ENCODE measurements at regions not wholly inside any gene's neighbourhood (a gene's known extent, or its start where the extent isn't known, plus 50 kb on each side); places are given as distances from the start of the nearest gene placed in this dataset.

GRCh38 chr5:157993201-157993600, 134.3 kb upstream of the CLINT1 start:
- peak in 1 of 3 donors; percentile 7 for DNase-seq
- Histone ChIP-seq H3K27me3 (ENCODE audit: control insufficient read depth in 2 of 2, insufficient read depth in 2 of 2, low read length in 2 of 2) (no peaks in the 10 kb centered on the region), H3K4me2 (replicated peaks; ENCODE audit: extremely low read depth, low read length, poor library complexity, severe bottlenecking) (no peak overlapping the region), H3K79me2 (ENCODE audit: insufficient read depth, low read length) (no peaks in the 10 kb centered on the region), H3K4me1 (ENCODE audit: control insufficient read depth in 1 of 2, insufficient read depth in 2 of 2, low read length in 2 of 2) (peaks cover 0 to 4% of the 10 kb centered on the region in 2 donors), H4K20me1 (ENCODE audit: insufficient read depth, low read length) (no peaks in the 10 kb centered on the region), H2AFZ (ENCODE audit: insufficient read depth, low read depth, low read length, poor library complexity, severe bottlenecking) (no peak overlapping the region), H3K27ac (ENCODE audit: low read depth in 1 of 2, low read length in 2 of 2) (no peak overlapping the region), H3K9me3 (replicated peaks in 1 of 2; ENCODE audit: control insufficient read depth in 1 of 2, insufficient read depth in 1 of 2, low read length in 2 of 2) (no peaks in the 10 kb centered on the region), H3K9ac (ENCODE audit: insufficient read depth, low read length, poor library complexity, severe bottlenecking) (no peak overlapping the region), H3K36me3 (replicated peaks in 1 of 2; ENCODE audit: control insufficient read depth in 1 of 2, insufficient read depth in 2 of 2, low read length in 2 of 2) (no peaks in the 10 kb centered on the region), H3K4me3 (replicated peaks in 1 of 3; ENCODE audit: low read depth in 2 of 3, low read length in 3 of 3) (no peak overlapping the region)
- H3K4me3 Mint-ChIP-seq: no peak overlapping the region
- no peaks in the 10 kb centered on the region for H3K36me3 Mint-ChIP-seq
- intact Hi-C loops (cut with micrococcal nuclease): no loop called here
- 100% methylated on average over 1 of the region's 2 CpGs for WGBS (ENCODE audit: insufficient coverage)
- peaks cover 0 to 4% (median 0%) of the 10 kb centered on the region in 7 donors for H3K9me3 Mint-ChIP-seq
- H3K27me3 Mint-ChIP-seq (ENCODE audit: low read depth in 3 of 3): peaks cover 2 to 5% (median 4%) of the 10 kb centered on the region in 3 donors
- peaks cover 11% of the 10 kb centered on the region for H3K4me1 Mint-ChIP-seq
- TF ChIP-seq CTCF (IDR thresholded peaks at IDR 0.05): no peak
- no peak overlapping the region for H3K27ac Mint-ChIP-seq

- Histone ChIP-seq H3K4me3 (replicated peaks in 1 of 3; ENCODE audit: low read depth in 2 of 3, low read length in 3 of 3) (no peak overlapping the region), H3K9ac (ENCODE audit: insufficient read depth, low read length, poor library complexity, severe bottlenecking) (no peak overlapping the region), H4K20me1 (ENCODE audit: insufficient read depth, low read length) (no peaks in the 10 kb centered on the region), H3K79me2 (ENCODE audit: insufficient read depth, low read length) (no peaks in the 10 kb centered on the region), H3K36me3 (replicated peaks in 1 of 2; ENCODE audit: control insufficient read depth in 1 of 2, insufficient read depth in 2 of 2, low read length in 2 of 2) (no peaks in the 10 kb centered on the region), H3K4me1 (ENCODE audit: control insufficient read depth in 1 of 2, insufficient read depth in 2 of 2, low read length in 2 of 2) (no peaks in the 10 kb centered on the region), H3K27me3 (ENCODE audit: control insufficient read depth in 2 of 2, insufficient read depth in 2 of 2, low read length in 2 of 2) (no peaks in the 10 kb centered on the region), H3K4me2 (replicated peaks; ENCODE audit: extremely low read depth, low read length, poor library complexity, severe bottlenecking) (no peak overlapping the region), H3K9me3 (replicated peaks in 1 of 2; ENCODE audit: control insufficient read depth in 1 of 2, insufficient read depth in 1 of 2, low read length in 2 of 2) (no peaks in the 10 kb centered on the region), H3K27ac (ENCODE audit: low read depth in 1 of 2, low read length in 2 of 2) (no peak overlapping the region), H2AFZ (ENCODE audit: insufficient read depth, low read depth, low read length, poor library complexity, severe bottlenecking) (no peak overlapping the region)
- no peak for TF ChIP-seq CTCF (IDR thresholded peaks at IDR 0.05)
- Mint-ChIP-seq H3K4me1 (peaks cover 5% of the 10 kb centered on the region), H3K27me3 (ENCODE audit: low read depth in 3 of 3) (peaks cover 4 to 7% (median 5%) of the 10 kb centered on the region in 3 donors), H3K27ac (no peak overlapping the region), H3K4me3 (no peak overlapping the region), H3K9me3 (peaks cover 0 to 7% (median 2%) of the 10 kb centered on the region in 7 donors), H3K36me3 (no peaks in the 10 kb centered on the region)
- DNase-seq: no peak
- 100% methylated on average over 3 of the region's 4 CpGs for WGBS (ENCODE audit: insufficient coverage)
- intact Hi-C loops (cut with micrococcal nuclease): no loop called here
These were observed 131.7 kb upstream of the CLINT1 start for GRCh38 chr5:157990583-157991181.
